SK-N-MC (cell line): ENCODE measurements at regions not wholly inside any gene's neighbourhood (a gene's known extent, or its start where the extent isn't known, plus 50 kb on each side); places are given as distances from the start of the nearest gene placed in this dataset.

Experiments used
- EZH2 ChIP-seq: fragments of 200-600 bp; sonication (generic); IDR thresholded peaks from one replicate; pipeline ENCODE4 v1.6.1; 2017; ENCODE audit warnings: antibody characterized with exemption
- FOXP2 ChIP-seq: optimal IDR thresholded peaks from 2 replicates; pipeline ENCODE3; 2011; ENCODE audit warnings: mild to moderate bottlenecking, moderate library complexity; ENCODE audit not compliant: insufficient read depth; ENCODE audit errors: extremely low read length, control extremely low read depth
- POLR2AphosphoS5 ChIP-seq: IDR thresholded peaks from 2 replicates; pipeline ENCODE4 v1.6.1; 2012; ENCODE audit warnings: mild to moderate bottlenecking, low read depth, low read length, borderline replicate concordance

GRCh38 chr5:82534986-82535385, 256.8 kb upstream of the RPS23 start:
- no peak for TF ChIP-seq EZH2
- TF ChIP-seq POLR2AphosphoS5: no peak
- no peak for TF ChIP-seq FOXP2
